Activated T-helper 1 cell treated with anti-CD3 and anti-CD28 coated beads, Interleukin-12 subunit alpha, Interleukin-12 subunit beta, Interleukin-2, Interleukin-4 antibody, amounts not matched to agents 30 ng/mL and 10 ng/mL and 1 ng/mL, durations not matched to agents 14 hours and 24 hours and 36 hours (primary cell): ENCODE measurements at regions not wholly inside any gene's neighbourhood (a gene's known extent, or its start where the extent isn't known, plus 50 kb on each side); places are given as distances from the start of the nearest gene placed in this dataset.

Source experiments
- DNase-seq: peaks from one replicate; pipeline ENCODE4 v3.0.0; 2021; ENCODE audit warnings: low spot score
- H3K27ac Mint-ChIP-seq: one replicate; pipeline ENCODE4 v1.8.0; 2021; ENCODE audit warnings: mild to moderate bottlenecking, mixed read lengths
- H3K27me3 Mint-ChIP-seq: one replicate; pipeline ENCODE4 v1.8.0; 2022; ENCODE audit warnings: mild to moderate bottlenecking, moderate library complexity, mixed read lengths; ENCODE audit not compliant: insufficient read depth
- H3K36me3 Mint-ChIP-seq: one replicate; pipeline ENCODE4 v1.8.0; 2021; ENCODE audit warnings: low read depth, mixed read lengths
- H3K4me1 Mint-ChIP-seq: one replicate; pipeline ENCODE4 v1.8.0; 2021; ENCODE audit warnings: low read depth, mixed read lengths
- H3K4me3 Mint-ChIP-seq: one replicate; pipeline ENCODE4 v1.8.0; 2021; ENCODE audit warnings: mild to moderate bottlenecking, moderate library complexity, mixed read lengths
- H3K9me3 Mint-ChIP-seq: one replicate; pipeline ENCODE4 v1.8.0; 2021; ENCODE audit warnings: mixed read lengths
- intact Hi-C: fragments of 100-400 bp; cut with micrococcal nuclease; formaldehyde crosslinking; loops from one replicate; pipeline ENCODE4 v1.15.1; 2024

GRCh38 chr4:177587989-177588388 lies 145.8 kb upstream of the AGA start:
- no peaks in the 10 kb centered on the region for H3K4me1 Mint-ChIP-seq
- H3K27ac Mint-ChIP-seq = no peak overlapping the region
- H3K9me3 Mint-ChIP-seq = no peaks in the 10 kb centered on the region
- H3K27me3 Mint-ChIP-seq = no peaks in the 10 kb centered on the region
- intact Hi-C loops = no loop called here
- H3K36me3 Mint-ChIP-seq = no peaks in the 10 kb centered on the region
- no peak overlapping the region for H3K4me3 Mint-ChIP-seq
- DNase-seq = no peak

DNA sequence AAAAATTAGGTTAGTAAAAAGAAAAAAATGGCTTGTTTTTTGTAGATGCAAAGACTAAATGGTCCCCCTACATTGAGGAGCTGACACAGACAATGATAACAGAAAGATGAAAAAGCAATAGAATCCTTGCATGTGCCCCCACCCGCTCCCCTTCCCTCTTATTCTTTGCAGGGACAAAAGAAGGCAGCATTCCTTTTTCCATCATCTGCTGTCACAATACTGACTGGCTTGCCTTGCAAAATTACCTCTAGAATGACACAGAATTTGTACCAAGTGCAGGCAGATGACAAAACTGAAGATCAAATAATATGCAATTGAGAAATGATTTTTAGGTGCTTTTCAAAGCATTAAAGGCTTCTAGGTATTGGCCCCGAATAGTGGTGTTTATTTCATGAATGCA lies 153.1 kb upstream of the AGA start:
- Mint-ChIP-seq H3K27me3 (no peaks in the 10 kb centered on the region), H3K27ac (no peak overlapping the region), H3K36me3 (no peaks in the 10 kb centered on the region), H3K9me3 (no peaks in the 10 kb centered on the region), H3K4me3 (no peak overlapping the region), H3K4me1 (peaks cover 7% of the 10 kb centered on the region)
- intact Hi-C loops = loop anchor here (10.0 kb wide), 1 partner anchor 151 kb away; the partner anchor contains the start of gene AGA
- no peak for DNase-seq

- H3K27me3 Mint-ChIP-seq = no peaks in the 10 kb centered on the region
- no peak overlapping the region for H3K4me3 Mint-ChIP-seq
- intact Hi-C loops = loop anchor here (10.0 kb wide), 1 partner anchor 151 kb away; the partner anchor contains the start of gene AGA
- H3K27ac Mint-ChIP-seq = no peak overlapping the region
- H3K9me3 Mint-ChIP-seq = no peaks in the 10 kb centered on the region
- peak; percentile 11 for DNase-seq
- H3K36me3 Mint-ChIP-seq = no peaks in the 10 kb centered on the region
- H3K4me1 Mint-ChIP-seq = peaks cover 7% of the 10 kb centered on the region
Measured at GRCh38 chr4:177596035-177596434, 153.8 kb upstream of the AGA start.

- Mint-ChIP-seq H3K27me3 (no peaks in the 10 kb centered on the region), H3K36me3 (no peaks in the 10 kb centered on the region), H3K4me1 (peaks cover 7% of the 10 kb centered on the region), H3K9me3 (no peaks in the 10 kb centered on the region), H3K4me3 (no peak overlapping the region), H3K27ac (no peak overlapping the region)
- DNase-seq = no peak
- intact Hi-C loops = loop anchor here (10.0 kb wide), 1 partner anchor 152 kb away; the partner anchor contains the start of gene AGA
Measured at GRCh38 chr4:177596991-177597390, 154.8 kb upstream of the AGA start.

DNA sequence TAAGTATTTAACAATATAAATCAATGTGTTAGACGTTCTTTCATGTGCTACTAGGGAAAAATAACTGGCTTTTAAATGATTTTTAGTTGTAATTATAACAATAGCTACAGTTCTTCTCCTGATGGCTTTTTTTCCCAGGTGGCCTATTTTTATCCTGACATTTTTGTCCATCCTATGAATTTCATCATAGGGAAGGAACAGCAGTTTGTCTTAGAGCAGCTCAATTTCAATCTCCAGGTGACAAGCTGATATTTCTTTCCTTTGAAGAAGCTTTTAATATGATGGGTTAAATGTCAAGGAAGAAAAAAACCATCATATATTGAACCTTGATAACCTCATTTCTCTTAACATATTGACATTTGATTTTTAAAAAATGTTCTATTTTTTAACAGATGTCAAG lies 163.0 kb upstream of the AGA start:
- no peak overlapping the region for H3K4me3 Mint-ChIP-seq
- H3K9me3 Mint-ChIP-seq = no peaks in the 10 kb centered on the region
- intact Hi-C loops = no loop called here
- no peak for DNase-seq
- no peak overlapping the region for H3K27ac Mint-ChIP-seq
- no peaks in the 10 kb centered on the region for H3K4me1 Mint-ChIP-seq
- no peaks in the 10 kb centered on the region for H3K36me3 Mint-ChIP-seq
- H3K27me3 Mint-ChIP-seq = no peaks in the 10 kb centered on the region

DNA sequence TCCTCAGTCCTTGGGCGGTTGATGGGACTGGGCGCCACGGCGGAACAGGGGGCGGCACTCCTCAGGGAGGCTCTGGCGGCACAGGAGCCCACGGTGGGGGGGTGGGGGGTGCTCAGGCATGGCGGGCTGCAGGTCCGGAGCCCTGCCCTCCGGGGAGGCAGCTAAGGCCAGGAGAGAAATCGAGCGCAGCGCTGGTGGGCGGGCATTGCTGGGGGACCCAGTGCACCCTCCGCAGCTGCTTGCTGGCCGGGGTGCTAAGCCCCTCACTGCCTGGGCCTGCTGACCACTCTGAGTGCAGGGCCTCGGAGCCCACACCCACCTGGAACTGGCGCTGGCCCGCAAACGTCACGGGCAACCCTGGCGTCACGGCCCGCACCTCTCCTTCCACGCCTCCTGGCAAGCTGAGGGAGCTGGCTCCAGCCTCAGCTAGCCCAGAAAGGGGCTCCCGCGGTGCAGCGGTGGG lies 164.9 kb upstream of the AGA start:
- no peak for DNase-seq
- Mint-ChIP-seq H3K4me1 (no peaks in the 10 kb centered on the region), H3K9me3 (no peaks in the 10 kb centered on the region), H3K27me3 (no peaks in the 10 kb centered on the region), H3K27ac (no peak overlapping the region), H3K4me3 (no peak overlapping the region), H3K36me3 (no peaks in the 10 kb centered on the region)
- intact Hi-C loops = no loop called here

DNA sequence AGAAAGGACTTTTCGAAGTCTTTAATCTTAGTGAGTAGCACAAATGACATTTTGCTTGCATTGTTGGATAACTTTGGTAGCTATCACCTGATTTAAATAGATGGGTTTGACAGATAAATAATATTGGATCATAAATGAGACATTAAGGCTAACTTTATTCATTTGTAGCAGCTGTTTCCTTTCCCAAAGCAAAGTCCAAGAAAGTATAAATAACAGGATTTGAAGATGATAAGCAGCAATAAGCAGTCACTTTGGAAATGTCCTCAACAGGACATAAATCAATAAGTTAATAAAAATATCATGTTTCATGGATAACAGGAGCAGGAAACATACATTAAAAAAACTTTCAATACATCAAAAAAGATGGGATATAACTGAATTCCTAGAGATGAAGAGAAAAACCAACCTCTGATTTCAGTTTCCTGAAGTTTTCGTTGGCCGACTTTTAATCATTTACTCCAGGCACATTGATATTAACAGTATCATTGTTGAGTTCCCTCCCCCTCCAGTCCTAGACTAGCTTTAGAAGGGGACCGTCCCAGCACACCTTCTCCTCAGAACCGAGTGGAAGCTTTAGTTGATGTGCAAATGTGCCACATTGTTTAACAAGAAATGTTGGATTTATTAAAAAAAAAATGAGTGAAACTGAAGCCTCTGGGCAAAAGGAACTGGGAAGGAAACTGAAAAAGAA lies 169.9 kb upstream of the AGA start:
- Mint-ChIP-seq H3K27ac (no peak overlapping the region), H3K27me3 (peaks cover 5% of the 10 kb centered on the region), H3K4me3 (no peak overlapping the region), H3K4me1 (no peaks in the 10 kb centered on the region), H3K9me3 (no peaks in the 10 kb centered on the region), H3K36me3 (no peaks in the 10 kb centered on the region)
- DNase-seq = no peak
- intact Hi-C loops = no loop called here

GRCh38 chr4:177612684-177613083 lies 170.4 kb upstream of the AGA start:
- no peaks in the 10 kb centered on the region for H3K9me3 Mint-ChIP-seq
- intact Hi-C loops = no loop called here
- no peaks in the 10 kb centered on the region for H3K36me3 Mint-ChIP-seq
- H3K27me3 Mint-ChIP-seq = peaks cover 5% of the 10 kb centered on the region
- H3K4me3 Mint-ChIP-seq = no peak overlapping the region
- no peaks in the 10 kb centered on the region for H3K4me1 Mint-ChIP-seq
- DNase-seq = no peak
- no peak overlapping the region for H3K27ac Mint-ChIP-seq

- intact Hi-C loops = no loop called here
- Mint-ChIP-seq H3K4me3 (no peak overlapping the region), H3K27ac (no peak overlapping the region), H3K9me3 (no peaks in the 10 kb centered on the region), H3K27me3 (peaks cover 3% of the 10 kb centered on the region), H3K36me3 (no peaks in the 10 kb centered on the region), H3K4me1 (no peaks in the 10 kb centered on the region)
- no peak for DNase-seq
Measured at GRCh38 chr4:177632481-177632880, 190.2 kb upstream of the AGA start.

- no peaks in the 10 kb centered on the region for H3K9me3 Mint-ChIP-seq
- intact Hi-C loops = no loop called here
- H3K4me3 Mint-ChIP-seq = no peak overlapping the region
- no peak for DNase-seq
- no peak overlapping the region for H3K27ac Mint-ChIP-seq
- no peaks in the 10 kb centered on the region for H3K27me3 Mint-ChIP-seq
- no peaks in the 10 kb centered on the region for H3K36me3 Mint-ChIP-seq
- H3K4me1 Mint-ChIP-seq = no peaks in the 10 kb centered on the region
Measured at GRCh38 chr4:177638871-177639270, 196.6 kb upstream of the AGA start.

- intact Hi-C loops = no loop called here
- H3K27ac Mint-ChIP-seq = no peak overlapping the region
- H3K9me3 Mint-ChIP-seq = no peaks in the 10 kb centered on the region
- H3K36me3 Mint-ChIP-seq = no peaks in the 10 kb centered on the region
- no peak overlapping the region for H3K4me3 Mint-ChIP-seq
- no peaks in the 10 kb centered on the region for H3K27me3 Mint-ChIP-seq
- H3K4me1 Mint-ChIP-seq = no peaks in the 10 kb centered on the region
- DNase-seq = no peak
Measured at GRCh38 chr4:177640864-177641263, 198.6 kb upstream of the AGA start.

GRCh38 chr4:177660223-177660622 lies 218.0 kb upstream of the AGA start:
- peaks cover 3% of the 10 kb centered on the region for H3K27me3 Mint-ChIP-seq
- no peak for DNase-seq
- no peak overlapping the region for H3K4me3 Mint-ChIP-seq
- H3K4me1 Mint-ChIP-seq = no peaks in the 10 kb centered on the region
- intact Hi-C loops = no loop called here
- H3K9me3 Mint-ChIP-seq = peaks cover 10% of the 10 kb centered on the region
- no peak overlapping the region for H3K27ac Mint-ChIP-seq
- no peaks in the 10 kb centered on the region for H3K36me3 Mint-ChIP-seq

- Mint-ChIP-seq H3K27ac (no peak overlapping the region), H3K4me1 (no peaks in the 10 kb centered on the region), H3K4me3 (no peak overlapping the region), H3K27me3 (no peaks in the 10 kb centered on the region), H3K9me3 (no peaks in the 10 kb centered on the region), H3K36me3 (no peaks in the 10 kb centered on the region)
- intact Hi-C loops = no loop called here
- no peak for DNase-seq
Measured at GRCh38 chr4:177667687-177668086, 225.4 kb upstream of the AGA start.

- Mint-ChIP-seq H3K9me3 (no peaks in the 10 kb centered on the region), H3K4me1 (no peaks in the 10 kb centered on the region), H3K36me3 (no peaks in the 10 kb centered on the region), H3K27ac (no peak overlapping the region), H3K4me3 (no peak overlapping the region), H3K27me3 (no peaks in the 10 kb centered on the region)
- no peak for DNase-seq
- intact Hi-C loops = no loop called here
Measured at GRCh38 chr4:177671387-177671786, 229.2 kb upstream of the AGA start.
